ENCODE measurements at regions not wholly inside any gene's neighbourhood (a gene's known extent, or its start where the extent isn't known, plus 50 kb on each side); places are given as distances from the start of the nearest gene placed in this dataset.
A peak's percentile ranks its signal among the peaks of the same experiment; 100 is the strongest.
"Not testable (repeated sequence)": the region's sequence is repeated elsewhere in the genome, so short reads cannot be mapped to it uniquely, and the experiment has no call there.

- DNase-seq, result not testable (repeated sequence)
Measured at GRCh38 chr3:192968901-192969300, 51.2 kb upstream of the MB21D2 start.

DNA sequence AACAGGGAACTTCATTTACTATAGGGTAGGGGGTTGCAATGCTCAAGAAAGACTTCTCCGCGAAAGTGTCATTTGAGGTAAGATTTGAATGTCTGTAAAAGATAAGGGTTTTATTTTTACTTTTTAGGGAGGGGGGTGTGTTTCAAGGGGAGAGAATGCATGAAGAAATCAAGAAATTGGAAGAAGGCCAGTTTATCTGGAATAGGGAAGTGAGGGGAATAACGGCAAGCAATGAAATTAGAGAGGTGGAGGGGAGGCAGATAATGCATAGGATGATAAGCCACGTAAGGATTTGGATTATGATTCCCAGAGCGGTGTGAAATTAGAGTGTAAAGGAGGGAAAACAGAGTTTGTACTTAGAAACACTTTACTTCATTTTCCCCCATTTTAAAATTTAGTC lies 63.0 kb upstream of the MB21D2 start:
- DNase-seq, result no peak

DNA sequence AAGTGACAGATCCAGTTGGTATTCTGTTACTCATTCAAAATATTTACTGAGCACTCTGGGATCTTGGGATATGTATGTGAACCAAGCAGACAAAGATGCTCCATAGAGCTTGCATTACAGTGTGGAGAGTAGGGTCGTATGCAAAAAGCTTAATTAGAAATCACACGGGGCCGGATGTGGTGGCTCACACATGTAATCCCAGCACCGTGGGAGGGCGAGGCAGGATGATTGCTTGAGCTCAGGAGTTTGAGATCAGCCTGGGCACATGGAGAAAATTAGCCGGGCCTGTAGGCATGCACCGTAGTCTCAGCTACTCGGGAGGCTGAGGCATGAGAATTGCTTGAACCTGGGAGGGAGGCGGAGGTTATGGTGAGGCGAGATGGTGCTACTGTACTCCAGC lies 68.7 kb upstream of the MB21D2 start:
- no peak for DNase-seq

DNA sequence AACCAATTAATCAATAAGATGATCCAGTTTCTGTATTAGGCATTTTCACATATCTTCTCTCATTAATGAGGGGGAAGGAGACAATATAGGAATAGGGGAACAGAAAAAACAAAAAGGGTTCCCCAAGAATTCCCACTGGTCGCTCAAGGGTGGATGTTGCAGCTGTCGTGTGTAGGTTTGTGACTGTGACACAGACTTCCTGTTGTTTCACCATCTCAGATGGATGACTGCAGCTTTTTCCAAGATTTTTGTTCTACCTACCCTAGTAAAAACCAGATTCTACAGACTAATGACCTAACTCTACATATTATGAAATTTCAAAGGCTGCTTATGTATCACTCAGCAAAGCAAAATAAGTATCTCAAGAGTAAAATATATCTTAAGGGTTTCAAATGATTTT lies 73.7 kb upstream of the MB21D2 start:
- DNase-seq, result no peak

- no peak for DNase-seq
Measured at GRCh38 chr3:192992361-192992760, 74.7 kb upstream of the MB21D2 start.

- DNase-seq, result no peak
Measured at GRCh38 chr3:192993411-192993810, 75.8 kb upstream of the MB21D2 start.

DNA sequence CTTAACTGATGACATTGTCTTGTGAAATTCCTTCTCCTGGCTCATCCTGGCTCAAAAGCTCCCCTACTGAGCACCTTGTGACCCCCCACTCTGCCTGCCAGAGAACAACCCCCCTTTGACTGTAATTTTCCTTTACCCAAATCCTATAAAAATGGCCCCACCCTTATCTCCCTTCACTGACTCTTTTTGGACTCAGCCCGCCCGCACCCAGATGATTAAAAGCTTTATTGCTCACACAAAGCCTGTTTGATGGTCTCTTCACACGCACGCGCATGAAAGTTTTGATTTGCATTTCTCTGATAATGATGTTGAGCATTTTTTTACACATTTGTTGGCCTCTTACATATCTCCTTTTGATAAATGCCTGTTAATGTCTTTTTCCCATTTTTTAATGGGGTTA lies 83.5 kb upstream of the MB21D2 start:
- DNase-seq, result not testable (repeated sequence)

- not testable (repeated sequence) for DNase-seq
Measured at GRCh38 chr3:193003624-193004023, 86.0 kb upstream of the MB21D2 start.

GRCh38 chr3:193008654-193009053 lies 91.0 kb upstream of the MB21D2 start:
- no peak for DNase-seq

- DNase-seq, result no peak
Measured at GRCh38 chr3:193010191-193010590, 92.5 kb upstream of the MB21D2 start.

DNA sequence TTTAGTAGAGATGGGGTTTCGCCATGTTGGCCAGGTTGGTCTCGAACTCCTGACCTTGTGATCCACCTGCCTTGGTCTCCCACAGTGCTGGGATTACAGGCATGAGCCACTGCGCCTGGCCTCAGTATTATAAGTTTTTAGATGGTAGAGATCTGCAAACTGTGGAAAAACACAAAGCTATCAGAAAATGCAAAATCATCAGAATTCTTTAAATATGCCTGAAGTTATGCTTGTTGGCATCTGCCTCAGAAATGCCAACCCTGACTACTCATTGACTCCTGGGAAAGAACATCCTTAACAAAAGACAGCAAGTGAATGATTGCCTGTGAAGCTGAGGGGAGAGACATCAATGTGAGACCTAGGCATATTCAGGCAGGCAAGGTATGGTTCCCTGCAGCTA lies 94.3 kb upstream of the MB21D2 start:
- no peak for DNase-seq

- DNase-seq, result no peak
Measured at GRCh38 chr3:193014902-193015301, 97.2 kb upstream of the MB21D2 start.

DNA sequence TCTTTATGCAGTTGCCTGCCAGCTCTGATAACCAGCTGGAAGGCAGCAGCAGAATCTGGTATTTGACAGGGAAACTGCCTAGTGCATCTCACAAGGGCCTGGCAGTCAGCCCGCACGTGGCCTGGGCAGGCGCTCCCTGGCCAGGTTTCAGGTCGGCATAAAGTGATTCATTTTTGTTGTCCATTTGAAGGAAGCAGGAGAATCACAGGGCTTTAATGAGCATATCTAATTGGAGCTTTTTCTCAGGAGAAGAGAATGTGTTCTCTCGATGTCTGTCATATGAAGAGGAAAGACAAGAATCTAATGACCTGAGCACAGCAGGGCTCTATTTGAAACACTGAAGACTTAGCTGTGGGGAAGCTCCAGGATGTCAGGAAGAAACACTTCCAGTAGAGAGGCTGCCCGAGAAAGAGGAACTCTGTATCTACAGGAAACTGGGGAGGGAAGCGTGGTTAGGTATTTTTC lies 98.8 kb upstream of the MB21D2 start:
- no peak for DNase-seq

- no peak for DNase-seq
Measured at GRCh38 chr3:193021506-193022010, 103.9 kb upstream of the MB21D2 start.

DNA sequence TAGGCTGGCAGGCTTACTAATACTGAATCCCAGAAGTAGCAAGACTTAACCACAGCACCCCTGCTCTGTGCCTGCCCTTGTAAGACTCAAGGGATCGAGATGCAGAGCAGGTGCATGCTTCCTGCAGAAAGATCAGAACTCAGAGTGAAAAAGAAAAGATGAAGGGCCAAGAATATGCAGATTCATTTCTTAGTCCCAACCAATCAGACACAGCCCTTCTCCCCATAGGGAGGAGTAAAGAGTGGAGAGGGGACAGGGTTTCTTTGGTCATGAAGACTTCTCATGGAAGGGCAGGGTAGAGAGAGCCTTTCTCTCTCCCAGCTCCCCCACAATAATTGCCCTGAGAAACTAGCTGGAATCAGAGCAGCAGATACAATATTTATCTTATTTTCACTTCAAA lies 105.6 kb upstream of the MB21D2 start:
- DNase-seq, result no peak

DNA sequence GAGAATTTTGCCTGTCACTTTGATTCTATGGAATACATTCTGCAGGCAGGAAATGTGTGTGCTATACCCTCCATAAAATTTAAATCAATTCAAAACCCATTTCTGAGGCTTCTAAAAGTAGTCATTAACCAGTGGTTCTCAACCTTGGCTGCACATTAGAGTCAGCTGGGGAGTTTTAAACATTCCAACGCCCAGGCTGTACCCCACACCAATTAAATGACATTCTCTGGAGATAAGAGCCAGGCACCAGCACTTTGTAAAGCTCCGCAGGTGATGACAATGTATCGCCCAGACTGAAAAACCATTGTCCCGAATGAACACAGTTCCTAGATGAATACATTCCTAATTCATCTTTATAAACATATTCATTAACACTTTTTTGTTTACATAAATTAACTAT lies 110.6 kb upstream of the MB21D2 start:
- DNase-seq, result no peak

GRCh38 chr3:193029800-193030199 lies 112.1 kb upstream of the MB21D2 start:
- no peak for DNase-seq

GRCh38 chr3:193030276-193030675 lies 112.6 kb upstream of the MB21D2 start:
- no peak for DNase-seq

- no peak for DNase-seq
Measured at GRCh38 chr3:193031911-193032310, 114.3 kb upstream of the MB21D2 start.

- no peak for DNase-seq
Measured at GRCh38 chr3:193033226-193033780, 115.6 kb upstream of the MB21D2 start.

DNA sequence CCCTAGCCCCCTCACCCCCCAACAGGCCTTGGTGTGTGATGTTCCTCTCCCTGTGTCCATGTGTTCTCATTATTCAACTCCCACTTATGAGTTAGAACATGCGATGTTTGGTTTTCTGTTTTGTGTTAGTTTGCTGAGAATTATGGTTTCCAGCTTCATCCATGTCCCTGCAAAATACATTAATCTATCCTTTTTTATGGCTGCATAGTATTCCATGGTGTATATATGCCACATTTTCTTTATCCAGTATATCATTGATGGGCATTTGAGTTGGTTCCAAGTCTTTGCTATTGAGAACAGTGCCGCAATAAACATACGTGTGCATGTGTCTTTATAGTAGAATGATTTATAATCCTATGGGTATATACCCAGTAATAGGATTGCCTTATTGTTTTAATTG lies 120.2 kb upstream of the MB21D2 start:
- DNase-seq, result not testable (repeated sequence)

DNA sequence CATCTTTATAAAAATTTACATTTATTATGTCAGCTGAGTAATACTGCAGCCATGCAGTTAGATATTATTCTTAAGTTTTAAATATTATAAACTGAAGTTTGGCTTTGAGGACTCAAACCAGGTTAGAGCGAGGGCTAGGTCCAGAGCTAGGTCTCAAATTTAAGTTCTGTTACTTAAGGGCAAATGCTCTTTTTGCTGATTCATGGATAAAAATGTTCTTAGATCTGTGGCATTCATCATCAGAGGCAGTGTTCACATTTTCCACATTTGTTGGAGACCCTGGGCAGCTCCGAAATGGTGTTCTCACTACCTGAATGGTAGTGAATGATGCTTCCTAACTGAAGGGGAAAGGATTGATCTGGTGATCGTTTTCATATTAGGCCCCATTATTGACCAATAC lies 121.4 kb upstream of the MB21D2 start:
- DNase-seq, result no peak

DNA sequence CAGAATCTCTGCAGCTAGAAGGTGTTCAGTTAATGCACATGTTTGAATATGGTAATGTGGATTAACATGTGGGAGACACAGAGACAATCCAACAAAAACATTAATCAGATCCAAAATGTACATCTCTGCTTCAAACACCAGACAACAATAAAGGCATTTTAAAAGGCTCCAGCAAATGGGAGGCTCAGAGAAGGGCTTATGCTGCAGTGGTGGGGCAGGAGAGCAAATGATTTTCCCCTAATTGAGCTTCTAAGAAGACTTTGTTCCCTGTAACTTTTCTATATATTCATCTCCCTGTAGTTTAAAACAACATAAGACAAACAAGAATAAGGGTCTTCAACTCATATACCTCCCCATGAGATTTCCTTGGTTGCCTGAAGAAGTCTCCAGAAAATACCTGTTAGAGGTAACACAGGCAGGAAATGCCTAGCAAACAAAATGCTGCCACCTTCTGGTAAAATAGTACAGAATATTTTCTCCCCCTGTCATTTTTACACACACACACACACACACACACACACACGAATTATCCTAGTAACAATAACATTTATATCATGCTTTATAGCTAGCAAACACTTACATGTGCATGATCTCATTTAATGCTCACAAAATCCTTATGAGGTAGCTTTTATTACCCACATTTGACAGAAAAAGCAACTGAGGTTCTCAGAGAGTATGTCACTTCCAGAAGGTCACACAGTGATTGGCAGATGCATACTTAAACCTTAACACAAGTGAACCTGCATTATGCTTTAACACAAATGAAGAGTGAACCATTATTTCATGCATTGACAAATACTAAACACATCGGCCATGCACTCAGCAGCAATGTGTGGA lies 123.4 kb upstream of the MB21D2 start:
- peak in 1 of 2 donors; percentile 52 for DNase-seq

GRCh38 chr3:193046371-193046770 lies 128.7 kb upstream of the MB21D2 start:
- no peak for DNase-seq

Data from CD4-positive, alpha-beta T cell treated with Interferon alpha-2 for 1 hour (primary cell).